K562 (cell line): ENCODE measurements at regions not wholly inside any gene's neighbourhood (a gene's known extent, or its start where the extent isn't known, plus 50 kb on each side); places are given as distances from the start of the nearest gene placed in this dataset.

Experiments used
- CBX5 ChIP-seq: IDR thresholded peaks from 2 replicates; pipeline ENCODE4 v1.6.1; 2014; ENCODE audit warnings: low read depth, borderline replicate concordance
- CCAR2 ChIP-seq: fragments of 200-400 bp; formaldehyde crosslinking; IDR thresholded peaks from 2 replicates; pipeline ENCODE4 v1.6.1; 2017; ENCODE audit warnings: mild to moderate bottlenecking, low read depth, low read length
- HIVEP1 ChIP-seq: fragments of 250-450 bp; sonication (Bioruptor Pico); IDR thresholded peaks from 2 replicates; pipeline ENCODE4 v1.4.0; 2020; ENCODE audit warnings: mild to moderate bottlenecking
- KLF13 ChIP-seq: fragments of 450-650 bp; IDR thresholded peaks from 2 replicates; pipeline ENCODE4 v1.6.1; 2016; ENCODE audit warnings: missing genetic modification characterization, low read depth, mild to moderate bottlenecking, missing compliant biosample characterization, moderate library complexity, borderline replicate concordance
- NCOA4 ChIP-seq: fragments of 450-650 bp; IDR thresholded peaks from 2 replicates; pipeline ENCODE4 v1.6.1; 2018; ENCODE audit warnings: mild to moderate bottlenecking; ENCODE audit not compliant: partially characterized antibody
- POLR2H ChIP-seq: IDR thresholded peaks from 2 replicates; pipeline ENCODE4 v1.6.1; 2016; ENCODE audit warnings: missing genetic modification characterization, low read depth, mild to moderate bottlenecking, control low read depth, missing compliant biosample characterization, moderate library complexity
- RCOR1 ChIP-seq, 2 experiments: IDR thresholded peaks; 2 replicates each; pipeline ENCODE4 v1.6.1; 2012; ENCODE audit warnings: low read depth in 2 of 2, low read length in 2 of 2, borderline replicate concordance in 1 of 2, improper control_type of control experiment in 1 of 2
- SRSF1 ChIP-seq: fragments of 200-400 bp; formaldehyde crosslinking; IDR thresholded peaks from 2 replicates; pipeline ENCODE4 v1.6.1; 2017; ENCODE audit warnings: mild to moderate bottlenecking, low read depth, low read length, moderate library complexity
- STAT5B ChIP-seq: fragments of 250-450 bp; sonication (Bioruptor Pico); IDR thresholded peaks from 2 replicates; pipeline ENCODE4 v1.8.0; 2021; ENCODE audit warnings: mild to moderate bottlenecking, inconsistent platforms
- YY1 ChIP-seq, 3 experiments: IDR thresholded peaks; 2 replicates each; pipeline ENCODE4 v1.6.1; 2011; ENCODE audit warnings: low read length in 2 of 3, mild to moderate bottlenecking in 2 of 3, moderate library complexity in 2 of 3, borderline replicate concordance in 1 of 3, control low read depth in 1 of 3, low read depth in 1 of 3; ENCODE audit not compliant: insufficient read depth in 3 of 3, insufficient replicate concordance in 2 of 3, control insufficient read depth in 1 of 3, insufficient read length in 1 of 3; ENCODE audit errors: extremely low read depth in 1 of 3
- ZKSCAN8 ChIP-seq: fragments of 200-800 bp; sonication (Bioruptor generic); IDR thresholded peaks from 2 replicates; pipeline ENCODE4 v1.6.1; 2016; ENCODE audit warnings: missing genetic modification characterization, missing compliant biosample characterization
- ZNF780A ChIP-seq: fragments of 250-450 bp; sonication (Bioruptor Pico); IDR thresholded peaks from 2 replicates; pipeline ENCODE4 v1.5.0; 2021; ENCODE audit warnings: mild to moderate bottlenecking
- TF ChIP-seq, protein P1 (sequence below): sonication (generic); formaldehyde crosslinking; IDR thresholded peaks from 2 replicates; pipeline ENCODE4 v1.8.0; 2022; ENCODE audit warnings: mild to moderate bottlenecking, missing genetic modification reagents
- TF ChIP-seq, protein P2 (sequence below): fragments of 450-650 bp; formaldehyde crosslinking; IDR thresholded peaks from 2 replicates; pipeline ENCODE4 v1.4.0; 2022; ENCODE audit warnings: mild to moderate bottlenecking, moderate library complexity
- TF ChIP-seq, protein P3 (sequence below): fragments of 250-450 bp; sonication (Bioruptor Pico); IDR thresholded peaks from 2 replicates; pipeline ENCODE4 v1.8.0; 2021; ENCODE audit warnings: mild to moderate bottlenecking, moderate library complexity
- TF ChIP-seq, protein P4 (sequence below): fragments of 250-450 bp; sonication (Bioruptor Pico); IDR thresholded peaks from 2 replicates; pipeline ENCODE4 v1.5.0; 2022; ENCODE audit warnings: mild to moderate bottlenecking

DNA sequence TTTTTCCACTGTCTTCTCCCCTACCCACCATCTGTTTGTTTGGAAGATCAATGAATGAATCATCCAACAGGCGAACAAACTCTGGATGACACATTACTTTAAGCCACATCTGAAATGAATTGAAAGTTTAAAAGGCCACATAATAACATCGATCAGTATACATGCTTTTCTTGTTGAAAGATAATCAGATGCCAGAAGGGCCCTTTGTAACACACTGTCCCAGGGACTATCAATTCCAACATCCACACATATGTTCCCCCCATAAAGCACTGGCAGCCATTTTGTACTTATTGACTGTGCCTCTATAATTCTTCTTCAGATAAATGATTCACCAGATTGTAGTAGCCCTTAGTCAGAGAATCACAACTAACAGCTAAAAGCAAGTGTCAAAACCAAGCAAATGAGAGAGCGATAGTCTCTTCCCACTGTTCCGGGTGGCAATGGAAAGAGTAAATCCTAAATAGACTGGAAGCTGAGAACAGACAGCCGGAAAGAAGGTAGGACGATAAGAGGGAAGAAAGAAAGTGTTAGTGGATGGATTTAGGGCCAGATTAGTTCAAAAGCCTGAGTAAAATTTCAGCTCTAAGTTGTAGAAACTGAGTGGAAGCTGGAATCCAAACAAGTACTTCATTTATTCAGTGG lies 184.9 kb upstream of the TENT5A start (continued):
- peak; percentile 70; the same call in 1 of the 2 replicates for TF ChIP-seq ZKSCAN8 (CRISPR knock-in tag)
- no peak for TF ChIP-seq CBX5
- TF ChIP-seq KLF13 (tag): peak; percentile 36; the same call in 1 of the 2 replicates
- TF ChIP-seq, protein P1, sequence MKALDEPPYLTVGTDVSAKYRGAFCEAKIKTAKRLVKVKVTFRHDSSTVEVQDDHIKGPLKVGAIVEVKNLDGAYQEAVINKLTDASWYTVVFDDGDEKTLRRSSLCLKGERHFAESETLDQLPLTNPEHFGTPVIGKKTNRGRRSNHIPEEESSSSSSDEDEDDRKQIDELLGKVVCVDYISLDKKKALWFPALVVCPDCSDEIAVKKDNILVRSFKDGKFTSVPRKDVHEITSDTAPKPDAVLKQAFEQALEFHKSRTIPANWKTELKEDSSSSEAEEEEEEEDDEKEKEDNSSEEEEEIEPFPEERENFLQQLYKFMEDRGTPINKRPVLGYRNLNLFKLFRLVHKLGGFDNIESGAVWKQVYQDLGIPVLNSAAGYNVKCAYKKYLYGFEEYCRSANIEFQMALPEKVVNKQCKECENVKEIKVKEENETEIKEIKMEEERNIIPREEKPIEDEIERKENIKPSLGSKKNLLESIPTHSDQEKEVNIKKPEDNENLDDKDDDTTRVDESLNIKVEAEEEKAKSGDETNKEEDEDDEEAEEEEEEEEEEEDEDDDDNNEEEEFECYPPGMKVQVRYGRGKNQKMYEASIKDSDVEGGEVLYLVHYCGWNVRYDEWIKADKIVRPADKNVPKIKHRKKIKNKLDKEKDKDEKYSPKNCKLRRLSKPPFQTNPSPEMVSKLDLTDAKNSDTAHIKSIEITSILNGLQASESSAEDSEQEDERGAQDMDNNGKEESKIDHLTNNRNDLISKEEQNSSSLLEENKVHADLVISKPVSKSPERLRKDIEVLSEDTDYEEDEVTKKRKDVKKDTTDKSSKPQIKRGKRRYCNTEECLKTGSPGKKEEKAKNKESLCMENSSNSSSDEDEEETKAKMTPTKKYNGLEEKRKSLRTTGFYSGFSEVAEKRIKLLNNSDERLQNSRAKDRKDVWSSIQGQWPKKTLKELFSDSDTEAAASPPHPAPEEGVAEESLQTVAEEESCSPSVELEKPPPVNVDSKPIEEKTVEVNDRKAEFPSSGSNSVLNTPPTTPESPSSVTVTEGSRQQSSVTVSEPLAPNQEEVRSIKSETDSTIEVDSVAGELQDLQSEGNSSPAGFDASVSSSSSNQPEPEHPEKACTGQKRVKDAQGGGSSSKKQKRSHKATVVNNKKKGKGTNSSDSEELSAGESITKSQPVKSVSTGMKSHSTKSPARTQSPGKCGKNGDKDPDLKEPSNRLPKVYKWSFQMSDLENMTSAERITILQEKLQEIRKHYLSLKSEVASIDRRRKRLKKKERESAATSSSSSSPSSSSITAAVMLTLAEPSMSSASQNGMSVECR (CRISPR knock-in tag): no peak
- no peak for TF ChIP-seq HIVEP1 (CRISPR knock-in tag)
- TF ChIP-seq, protein P2, sequence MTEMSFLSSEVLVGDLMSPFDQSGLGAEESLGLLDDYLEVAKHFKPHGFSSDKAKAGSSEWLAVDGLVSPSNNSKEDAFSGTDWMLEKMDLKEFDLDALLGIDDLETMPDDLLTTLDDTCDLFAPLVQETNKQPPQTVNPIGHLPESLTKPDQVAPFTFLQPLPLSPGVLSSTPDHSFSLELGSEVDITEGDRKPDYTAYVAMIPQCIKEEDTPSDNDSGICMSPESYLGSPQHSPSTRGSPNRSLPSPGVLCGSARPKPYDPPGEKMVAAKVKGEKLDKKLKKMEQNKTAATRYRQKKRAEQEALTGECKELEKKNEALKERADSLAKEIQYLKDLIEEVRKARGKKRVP (CRISPR knock-in tag): 0 out of 2 replicates have a peak, but pooled peaks have one; percentile 30
- TF ChIP-seq POLR2H (tag): no peak
- TF ChIP-seq SRSF1: no peak
- TF ChIP-seq STAT5B: no peak
- no peak for TF ChIP-seq CCAR2
- no peak for TF ChIP-seq ZNF780A
- TF ChIP-seq, protein P3, sequence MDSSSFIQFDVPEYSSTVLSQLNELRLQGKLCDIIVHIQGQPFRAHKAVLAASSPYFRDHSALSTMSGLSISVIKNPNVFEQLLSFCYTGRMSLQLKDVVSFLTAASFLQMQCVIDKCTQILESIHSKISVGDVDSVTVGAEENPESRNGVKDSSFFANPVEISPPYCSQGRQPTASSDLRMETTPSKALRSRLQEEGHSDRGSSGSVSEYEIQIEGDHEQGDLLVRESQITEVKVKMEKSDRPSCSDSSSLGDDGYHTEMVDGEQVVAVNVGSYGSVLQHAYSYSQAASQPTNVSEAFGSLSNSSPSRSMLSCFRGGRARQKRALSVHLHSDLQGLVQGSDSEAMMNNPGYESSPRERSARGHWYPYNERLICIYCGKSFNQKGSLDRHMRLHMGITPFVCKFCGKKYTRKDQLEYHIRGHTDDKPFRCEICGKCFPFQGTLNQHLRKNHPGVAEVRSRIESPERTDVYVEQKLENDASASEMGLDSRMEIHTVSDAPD (CRISPR knock-in tag): no peak
- TF ChIP-seq NCOA4: no peak
- TF ChIP-seq RCOR1 (IDR thresholded peaks at IDR 0.05; ENCODE audit: borderline replicate concordance in 1 of 2, low read depth in 2 of 2, low read length in 2 of 2): no peak
- peak in 1 of 3 experiments; percentile 72 for TF ChIP-seq YY1 (IDR thresholded peaks at IDR 0.05; ENCODE audit: borderline replicate concordance in 1 of 3, control insufficient read depth in 1 of 3, extremely low read depth in 1 of 3, insufficient read depth in 3 of 3, insufficient read length in 1 of 3, insufficient replicate concordance in 2 of 3, low read depth in 1 of 3, low read length in 2 of 3)
- TF ChIP-seq, protein P4, sequence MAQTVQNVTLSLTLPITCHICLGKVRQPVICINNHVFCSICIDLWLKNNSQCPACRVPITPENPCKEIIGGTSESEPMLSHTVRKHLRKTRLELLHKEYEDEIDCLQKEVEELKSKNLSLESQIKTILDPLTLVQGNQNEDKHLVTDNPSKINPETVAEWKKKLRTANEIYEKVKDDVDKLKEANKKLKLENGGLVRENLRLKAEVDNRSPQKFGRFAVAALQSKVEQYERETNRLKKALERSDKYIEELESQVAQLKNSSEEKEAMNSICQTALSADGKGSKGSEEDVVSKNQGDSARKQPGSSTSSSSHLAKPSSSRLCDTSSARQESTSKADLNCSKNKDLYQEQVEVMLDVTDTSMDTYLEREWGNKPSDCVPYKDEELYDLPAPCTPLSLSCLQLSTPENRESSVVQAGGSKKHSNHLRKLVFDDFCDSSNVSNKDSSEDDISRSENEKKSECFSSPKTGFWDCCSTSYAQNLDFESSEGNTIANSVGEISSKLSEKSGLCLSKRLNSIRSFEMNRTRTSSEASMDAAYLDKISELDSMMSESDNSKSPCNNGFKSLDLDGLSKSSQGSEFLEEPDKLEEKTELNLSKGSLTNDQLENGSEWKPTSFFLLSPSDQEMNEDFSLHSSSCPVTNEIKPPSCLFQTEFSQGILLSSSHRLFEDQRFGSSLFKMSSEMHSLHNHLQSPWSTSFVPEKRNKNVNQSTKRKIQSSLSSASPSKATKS (CRISPR knock-in tag): no peak
